ENCODE measurements at regions not wholly inside any gene's neighbourhood (a gene's known extent, or its start where the extent isn't known, plus 50 kb on each side); places are given as distances from the start of the nearest gene placed in this dataset.

DNA sequence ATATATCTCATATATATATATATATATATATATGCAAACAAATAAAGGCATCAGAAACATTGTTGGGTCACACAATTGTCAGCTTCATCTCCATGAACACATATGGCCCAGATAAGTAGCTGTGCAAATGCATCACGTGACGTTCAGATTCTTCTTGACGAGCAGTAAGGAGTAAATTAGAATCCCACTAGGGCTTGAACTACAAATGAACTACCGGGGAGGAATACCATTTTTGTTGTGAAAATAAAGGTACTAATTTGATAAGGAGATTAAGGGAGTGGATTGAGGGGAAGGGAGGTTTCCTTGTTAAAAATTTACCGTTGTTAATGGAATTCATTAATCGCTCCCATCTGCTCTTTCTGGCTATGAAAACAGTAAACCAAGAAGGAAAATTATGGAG lies 186.5 kb upstream of the COPS8 start:
- TF ChIP-seq TARDBP (IDR thresholded peaks at IDR 0.05), result no peak
- no peak for TF ChIP-seq SUZ12 (IDR thresholded peaks at IDR 0.05)

Data from HEK293T (cell line).